ENCODE measurements at regions not wholly inside any gene's neighbourhood (a gene's known extent, or its start where the extent isn't known, plus 50 kb on each side); places are given as distances from the start of the nearest gene placed in this dataset.

- TF ChIP-seq NR3C1 (CRISPR knock-in tag; conservative IDR thresholded peaks at IDR 0.05; ENCODE audit: low read depth): no peak
- TF ChIP-seq CREM (CRISPR knock-in tag; IDR thresholded peaks at IDR 0.05): no peak
- no peak for TF ChIP-seq IRF2 (CRISPR knock-in tag; IDR thresholded peaks at IDR 0.05; ENCODE audit: borderline replicate concordance, low read depth)
- no peak for TF ChIP-seq SMAD3 (CRISPR knock-in tag; IDR thresholded peaks at IDR 0.05; ENCODE audit: borderline replicate concordance)
- TF ChIP-seq FOXJ3 (CRISPR knock-in tag; IDR thresholded peaks at IDR 0.05; ENCODE audit: borderline replicate concordance): no peak
- TF ChIP-seq SMAD4 (CRISPR knock-in tag; IDR thresholded peaks at IDR 0.05): no peak
- no peak for TF ChIP-seq E2F4 (CRISPR knock-in tag; IDR thresholded peaks at IDR 0.05; ENCODE audit: borderline replicate concordance, low read depth)
- TF ChIP-seq RORB (CRISPR knock-in tag; IDR thresholded peaks at IDR 0.05): no peak
- TF ChIP-seq ATF6 (CRISPR knock-in tag; IDR thresholded peaks at IDR 0.05): no peak
- no peak for TF ChIP-seq MLX (CRISPR knock-in tag; IDR thresholded peaks at IDR 0.05)
- TF ChIP-seq FOXP1 (CRISPR knock-in tag; IDR thresholded peaks at IDR 0.05; ENCODE audit: borderline replicate concordance): no peak
Observed at GRCh38 chr6:1049170-1049569, 262.7 kb upstream of the FOXQ1 start (continued).

GRCh38 chr6:1047981-1048541, 263.8 kb upstream of the FOXQ1 start:
- Mint-ChIP-seq H3K4me1 (no peaks in the 10 kb centered on the region), H3K27ac (no peak overlapping the region), H3K27me3 (ENCODE audit: low read depth) (peaks cover 5% of the 10 kb centered on the region), H3K4me3 (no peak overlapping the region), H3K9me3 (peaks cover 9% of the 10 kb centered on the region), H3K36me3 (no peaks in the 10 kb centered on the region)
- no peak for ATAC-seq
- no peak for TF ChIP-seq CBFB (CRISPR knock-in tag; IDR thresholded peaks at IDR 0.05; ENCODE audit: low read depth)
- TF ChIP-seq ZNF232 (CRISPR knock-in tag; IDR thresholded peaks at IDR 0.05): no peak
- no peak for TF ChIP-seq CREM (CRISPR knock-in tag; IDR thresholded peaks at IDR 0.05)
- no peak for TF ChIP-seq EMX1 (CRISPR knock-in tag; IDR thresholded peaks at IDR 0.05)
- TF ChIP-seq GTF2I (CRISPR knock-in tag; conservative IDR thresholded peaks at IDR 0.05): no peak
- no peak for TF ChIP-seq FOXK1 (CRISPR knock-in tag; IDR thresholded peaks at IDR 0.05)
- no peak for TF ChIP-seq ATF2 (CRISPR knock-in tag; IDR thresholded peaks at IDR 0.05; ENCODE audit: borderline replicate concordance, low read depth)
- TF ChIP-seq NR1H2 (CRISPR knock-in tag; IDR thresholded peaks at IDR 0.05): no peak
- no peak for TF ChIP-seq TCF7 (CRISPR knock-in tag; IDR thresholded peaks at IDR 0.05; ENCODE audit: low read depth)
- TF ChIP-seq E2F5 (CRISPR knock-in tag; IDR thresholded peaks at IDR 0.05): no peak
- no peak for TF ChIP-seq STAT6 (CRISPR knock-in tag; conservative IDR thresholded peaks at IDR 0.05; ENCODE audit: low read depth)
- no peak for TF ChIP-seq USF1 (CRISPR knock-in tag; IDR thresholded peaks at IDR 0.05)
- POLR2A ChIA-PET: no interaction called here
- CTCF ChIA-PET: no interaction called here
- no peak for DNase-seq (ENCODE audit: low spot score)
